GM21526 (cell line): ENCODE measurements at regions not wholly inside any gene's neighbourhood (a gene's known extent, or its start where the extent isn't known, plus 50 kb on each side); places are given as distances from the start of the nearest gene placed in this dataset.

Experiments
- ATAC-seq: cut with Tn5 transposase; IDR thresholded peaks from one replicate; pipeline ENCODE4 v1.9.1; 2021; ENCODE audit warnings: moderate library complexity; ENCODE audit not compliant: unreplicated experiment, low FRiP score

- no peak for ATAC-seq
These were observed 595.5 kb upstream of the AGTR1 start for GRCh38 chr3:148102156-148102555.

- no peak for ATAC-seq
These were observed 591.6 kb upstream of the AGTR1 start for GRCh38 chr3:148106062-148106461.

GRCh38 chr3:148126956-148127355, 570.7 kb upstream of the AGTR1 start:
- ATAC-seq, result no peak

GRCh38 chr3:148128136-148128535, 569.6 kb upstream of the AGTR1 start:
- no peak for ATAC-seq

- no peak for ATAC-seq
These were observed 565.6 kb upstream of the AGTR1 start for GRCh38 chr3:148131990-148132638.

- ATAC-seq, result no peak
These were observed 560.9 kb upstream of the AGTR1 start for GRCh38 chr3:148136816-148137215.

GRCh38 chr3:148146241-148146640, 551.5 kb upstream of the AGTR1 start:
- ATAC-seq, result no peak

GRCh38 chr3:148146947-148147826, 550.5 kb upstream of the AGTR1 start:
- ATAC-seq, result no peak

GRCh38 chr3:148147903-148148302, 549.8 kb upstream of the AGTR1 start:
- no peak for ATAC-seq

- ATAC-seq, result no peak
These were observed 548.1 kb upstream of the AGTR1 start for GRCh38 chr3:148149556-148149955.

GRCh38 chr3:148150141-148150540, 547.6 kb upstream of the AGTR1 start:
- ATAC-seq, result no peak

GRCh38 chr3:148158210-148158609, 539.5 kb upstream of the AGTR1 start:
- ATAC-seq, result no peak

GRCh38 chr3:148162132-148162531, 535.6 kb upstream of the AGTR1 start:
- no peak for ATAC-seq

GRCh38 chr3:148168347-148168746, 529.4 kb upstream of the AGTR1 start:
- ATAC-seq, result no peak

- ATAC-seq, result no peak
These were observed 523.9 kb upstream of the AGTR1 start for GRCh38 chr3:148173851-148174250.

GRCh38 chr3:148175214-148175613, 522.5 kb upstream of the AGTR1 start:
- no peak for ATAC-seq

GRCh38 chr3:148178503-148178902, 519.2 kb upstream of the AGTR1 start:
- ATAC-seq, result no peak

GRCh38 chr3:148184798-148185197, 512.9 kb upstream of the AGTR1 start:
- ATAC-seq, result no peak

- ATAC-seq, result no peak
These were observed 510.8 kb upstream of the AGTR1 start for GRCh38 chr3:148186881-148187280.

GRCh38 chr3:148187296-148187695, 510.4 kb upstream of the AGTR1 start:
- ATAC-seq, result no peak

- ATAC-seq, result no peak
These were observed 507.2 kb upstream of the AGTR1 start for GRCh38 chr3:148190441-148190990.

GRCh38 chr3:148191966-148192365, 505.7 kb upstream of the AGTR1 start:
- ATAC-seq, result no peak
